Nephron progenitor cell (in vitro differentiated cells): ENCODE measurements at regions not wholly inside any gene's neighbourhood (a gene's known extent, or its start where the extent isn't known, plus 50 kb on each side); places are given as distances from the start of the nearest gene placed in this dataset.
"Not testable (repeated sequence)": the region's sequence is repeated elsewhere in the genome, so short reads cannot be mapped to it uniquely, and the experiment has no call there.

Experiments used
- DNase-seq: peaks from one replicate; pipeline ENCODE4 v3.0.0; 2021
- H3K27ac Mint-ChIP-seq: 2 replicates; pipeline ENCODE4 v1.8.0; 2021; ENCODE audit warnings: mild to moderate bottlenecking, moderate library complexity, mixed read lengths
- H3K27me3 Mint-ChIP-seq: 2 replicates; pipeline ENCODE4 v1.8.0; 2021; ENCODE audit warnings: mild to moderate bottlenecking, low read depth, mixed read lengths; ENCODE audit not compliant: poor library complexity
- H3K36me3 Mint-ChIP-seq: 2 replicates; pipeline ENCODE4 v1.8.0; 2021; ENCODE audit warnings: low read depth, mixed read lengths
- H3K4me1 Mint-ChIP-seq: 2 replicates; pipeline ENCODE4 v1.8.0; 2021; ENCODE audit warnings: mixed read lengths
- H3K4me3 Mint-ChIP-seq: 2 replicates; pipeline ENCODE4 v1.8.0; 2021; ENCODE audit warnings: mild to moderate bottlenecking, moderate library complexity, mixed read lengths
- H3K9me3 Mint-ChIP-seq: 2 replicates; pipeline ENCODE4 v1.8.0; 2021; ENCODE audit warnings: mild to moderate bottlenecking, moderate library complexity, mixed read lengths
- TF ChIP-seq, protein P1 (sequence below): fragments of 200-600 bp; sonication (generic); IDR thresholded peaks from 2 replicates; pipeline ENCODE4 v1.5.0; 2021; ENCODE audit warnings: antibody characterized with exemption

DNA sequence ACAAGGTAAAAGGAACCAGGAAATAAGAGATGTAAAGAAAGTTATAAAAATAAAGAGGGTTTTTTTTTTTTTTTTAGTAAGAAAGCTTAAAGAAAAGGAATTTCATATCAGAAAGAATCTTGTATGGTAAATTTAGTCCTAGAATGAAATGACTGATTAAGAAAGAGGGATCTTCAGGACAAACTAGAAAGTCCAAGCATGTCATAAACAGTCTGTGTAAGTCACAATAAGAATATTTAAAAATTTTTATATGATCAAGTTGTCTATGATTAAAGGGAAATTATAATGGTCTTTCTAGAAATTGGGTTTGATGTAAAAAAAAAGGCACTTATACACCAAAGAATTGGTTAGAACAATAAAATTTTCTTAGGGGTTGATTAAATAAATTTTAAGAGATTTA, 289.5 kb downstream of the XPNPEP1 start:
- TF ChIP-seq, protein P1, sequence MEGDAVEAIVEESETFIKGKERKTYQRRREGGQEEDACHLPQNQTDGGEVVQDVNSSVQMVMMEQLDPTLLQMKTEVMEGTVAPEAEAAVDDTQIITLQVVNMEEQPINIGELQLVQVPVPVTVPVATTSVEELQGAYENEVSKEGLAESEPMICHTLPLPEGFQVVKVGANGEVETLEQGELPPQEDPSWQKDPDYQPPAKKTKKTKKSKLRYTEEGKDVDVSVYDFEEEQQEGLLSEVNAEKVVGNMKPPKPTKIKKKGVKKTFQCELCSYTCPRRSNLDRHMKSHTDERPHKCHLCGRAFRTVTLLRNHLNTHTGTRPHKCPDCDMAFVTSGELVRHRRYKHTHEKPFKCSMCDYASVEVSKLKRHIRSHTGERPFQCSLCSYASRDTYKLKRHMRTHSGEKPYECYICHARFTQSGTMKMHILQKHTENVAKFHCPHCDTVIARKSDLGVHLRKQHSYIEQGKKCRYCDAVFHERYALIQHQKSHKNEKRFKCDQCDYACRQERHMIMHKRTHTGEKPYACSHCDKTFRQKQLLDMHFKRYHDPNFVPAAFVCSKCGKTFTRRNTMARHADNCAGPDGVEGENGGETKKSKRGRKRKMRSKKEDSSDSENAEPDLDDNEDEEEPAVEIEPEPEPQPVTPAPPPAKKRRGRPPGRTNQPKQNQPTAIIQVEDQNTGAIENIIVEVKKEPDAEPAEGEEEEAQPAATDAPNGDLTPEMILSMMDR: no peak
- H3K27me3 Mint-ChIP-seq: peaks cover 7% of the 10 kb centered on the region
- no peaks in the 10 kb centered on the region for H3K4me1 Mint-ChIP-seq
- H3K4me3 Mint-ChIP-seq: no peak overlapping the region
- peaks cover 36% of the 10 kb centered on the region for H3K9me3 Mint-ChIP-seq
- H3K27ac Mint-ChIP-seq: no peak overlapping the region
- no peaks in the 10 kb centered on the region for H3K36me3 Mint-ChIP-seq
- no peak for DNase-seq

DNA sequence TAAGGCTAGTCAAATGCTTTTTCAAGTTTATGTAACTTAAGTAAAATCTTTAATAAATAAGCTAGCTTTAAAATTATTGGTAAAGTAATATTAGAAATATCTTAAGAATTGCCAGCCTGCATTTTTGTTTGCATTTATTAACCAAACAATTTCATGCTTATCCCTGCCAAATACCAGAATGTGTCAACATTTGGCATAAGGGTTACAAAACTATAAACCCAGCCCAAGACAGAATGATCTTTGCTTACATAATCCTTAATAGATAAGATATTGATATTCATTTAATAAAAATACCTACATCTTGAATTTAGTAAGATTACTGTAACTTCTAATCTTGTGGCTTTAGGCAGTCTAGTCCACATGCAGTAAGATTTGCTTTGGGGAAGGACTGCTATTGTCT, 290.3 kb downstream of the XPNPEP1 start:
- not testable (repeated sequence) for H3K36me3 Mint-ChIP-seq, H3K4me3 Mint-ChIP-seq, DNase-seq, H3K27ac Mint-ChIP-seq, H3K27me3 Mint-ChIP-seq, H3K4me1 Mint-ChIP-seq
- peaks cover 36% of the 10 kb centered on the region for H3K9me3 Mint-ChIP-seq

- Mint-ChIP-seq H3K4me3 (no peak overlapping the region), H3K27ac (no peak overlapping the region), H3K4me1 (peaks cover 17% of the 10 kb centered on the region), H3K9me3 (peaks cover 4% of the 10 kb centered on the region), H3K27me3 (peaks cover 3% of the 10 kb centered on the region), H3K36me3 (no peaks in the 10 kb centered on the region)
- TF ChIP-seq, protein P1: no peak
- DNase-seq: no peak
These were observed 298.4 kb downstream of the XPNPEP1 start for GRCh38 chr10:109624939-109625338.

DNA sequence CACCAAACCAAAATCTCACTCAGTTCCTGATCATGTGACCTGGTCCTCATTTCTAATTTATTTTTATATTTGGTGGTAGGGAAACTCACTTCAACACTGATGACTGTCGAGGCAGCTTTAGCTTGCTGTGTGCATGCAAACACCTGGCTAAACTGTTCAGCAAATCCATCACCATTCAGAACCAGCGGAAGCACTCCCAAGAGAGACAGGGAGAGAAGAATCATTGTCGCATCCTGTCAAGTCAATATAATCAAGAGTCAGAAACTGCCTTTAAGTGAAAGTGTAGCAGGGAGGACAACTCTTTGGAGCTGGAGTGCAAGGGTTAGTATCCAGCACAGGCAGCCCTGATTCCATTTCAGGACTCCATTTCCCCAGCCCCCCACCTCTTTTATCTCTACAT, 300.7 kb downstream of the XPNPEP1 start:
- TF ChIP-seq, protein P1: no peak
- no peak for DNase-seq
- Mint-ChIP-seq H3K4me1 (peaks cover 17% of the 10 kb centered on the region), H3K27ac (no peak overlapping the region), H3K9me3 (peaks cover 4% of the 10 kb centered on the region), H3K36me3 (no peaks in the 10 kb centered on the region), H3K27me3 (peaks cover 3% of the 10 kb centered on the region), H3K4me3 (no peak overlapping the region)

DNA sequence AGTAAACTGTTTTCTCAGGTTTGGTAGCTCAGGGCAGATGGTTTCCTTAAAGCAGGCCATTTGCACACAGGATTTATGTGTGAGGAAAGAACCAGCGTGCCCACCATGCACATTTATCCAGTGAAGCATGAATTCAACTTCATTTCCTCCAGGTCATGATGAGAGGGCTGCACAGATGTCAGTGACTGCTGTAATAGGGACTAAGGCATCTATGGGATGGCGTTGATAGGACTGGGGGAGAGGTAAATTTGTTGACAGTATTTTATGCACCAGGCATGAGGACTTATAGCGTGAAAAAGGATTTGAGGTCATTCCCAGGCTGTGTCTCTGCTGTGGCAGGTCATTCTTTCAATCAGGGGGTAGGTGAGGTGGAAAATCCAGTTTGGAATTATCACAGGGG, 302.9 kb downstream of the XPNPEP1 start:
- no peak overlapping the region for H3K4me3 Mint-ChIP-seq
- peak overlapping the region; percentile 92 for H3K27ac Mint-ChIP-seq
- peaks cover 3% of the 10 kb centered on the region for H3K27me3 Mint-ChIP-seq
- DNase-seq: peak; percentile 1
- no peaks in the 10 kb centered on the region for H3K36me3 Mint-ChIP-seq
- peaks cover 23% of the 10 kb centered on the region for H3K4me1 Mint-ChIP-seq
- H3K9me3 Mint-ChIP-seq: peaks cover 4% of the 10 kb centered on the region
- TF ChIP-seq, protein P1: no peak

DNA sequence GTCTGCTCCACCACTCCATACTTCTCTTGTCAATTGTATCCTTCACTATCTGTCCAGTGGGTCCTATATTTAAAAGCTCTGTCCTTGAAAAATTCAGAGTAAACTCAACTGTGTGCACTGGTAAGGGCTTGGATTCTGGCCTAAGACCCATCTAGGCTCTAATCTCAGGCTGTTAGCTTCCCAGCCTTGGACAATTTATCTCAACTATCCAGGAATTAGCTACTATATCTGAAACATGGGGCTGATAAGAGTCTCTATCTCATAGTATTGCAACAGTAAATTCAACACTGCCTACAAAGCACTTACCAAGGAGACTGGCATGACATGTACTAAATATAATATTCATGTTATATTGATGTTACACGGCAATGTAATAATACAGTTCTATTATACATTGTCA, 303.4 kb downstream of the XPNPEP1 start:
- H3K36me3 Mint-ChIP-seq: no peaks in the 10 kb centered on the region
- TF ChIP-seq, protein P1: no peak
- no peak overlapping the region for H3K4me3 Mint-ChIP-seq
- peaks cover 4% of the 10 kb centered on the region for H3K9me3 Mint-ChIP-seq
- H3K4me1 Mint-ChIP-seq: peaks cover 23% of the 10 kb centered on the region
- DNase-seq: no peak
- peak overlapping the region; percentile 77 for H3K27ac Mint-ChIP-seq
- peaks cover 3% of the 10 kb centered on the region for H3K27me3 Mint-ChIP-seq
